PC-3 (cell line): ENCODE measurements at regions not wholly inside any gene's neighbourhood (a gene's known extent, or its start where the extent isn't known, plus 50 kb on each side); places are given as distances from the start of the nearest gene placed in this dataset.

Source experiments
- ATAC-seq: fragments of 200-7000 bp; cut with Tn5 transposase; 2 replicates; pipeline ENCODE4 v1.9.1; 2020; ENCODE audit warnings: mild to moderate bottlenecking, moderate library complexity
- BruUV-seq: library from RNA; stranded (reverse); fragments of 400-500 nt; replicated peaks from 2 replicates; lab custom pipeline; 2021; lab: Mats Ljungman, UMichigan
- CTCF ChIA-PET: fragments of 300-600 bp; sonication (Branson Sonifier 250); formaldehyde crosslinking; loops from one replicate; lab custom pipeline; 2022; ENCODE audit warnings: antibody characterized with exemption; lab: Charles Lee
- POLR2A ChIA-PET: fragments of 300-600 bp; sonication (Branson Sonifier 250); formaldehyde crosslinking; loops from one replicate; lab custom pipeline; 2022; ENCODE audit warnings: antibody characterized with exemption; ENCODE audit not compliant: unreplicated experiment; lab: Charles Lee
- DNase-seq: peaks from one replicate; pipeline ENCODE4 v3.0.0-alpha.2; 2015
- H2AFZ ChIP-seq: fragments of 300-600 bp; sonication (generic); 2 replicates; pipeline ENCODE4 v1.6.0; 2016; ENCODE audit warnings: antibody characterized with exemption, low read length
- H3F3A ChIP-seq: fragments of 300-600 bp; sonication (generic); one replicate; pipeline ENCODE4 v1.6.0; 2017; ENCODE audit warnings: antibody characterized with exemption, low read length, control low read depth, mild to moderate bottlenecking; ENCODE audit not compliant: unreplicated experiment
- H3K27ac ChIP-seq: fragments of 300-600 bp; sonication (generic); 2 replicates; pipeline ENCODE4 v1.5.1; 2016; ENCODE audit warnings: mild to moderate bottlenecking, low read length
- H3K27me3 ChIP-seq: fragments of 300-600 bp; sonication (generic); 2 replicates; pipeline ENCODE4 v1.6.1; 2016; ENCODE audit warnings: low read length, mixed read lengths
- H3K36me3 ChIP-seq: fragments of 300-600 bp; sonication (generic); 2 replicates; pipeline ENCODE4 v1.6.1; 2016; ENCODE audit warnings: low read depth, mixed run types, low read length, mixed read lengths
- H3K4me1 ChIP-seq: fragments of 300-600 bp; sonication (generic); 2 replicates; pipeline ENCODE4 v1.5.1; 2016; ENCODE audit warnings: low read length; ENCODE audit not compliant: insufficient read depth
- H3K4me2 ChIP-seq: fragments of 300-600 bp; sonication (generic); 2 replicates; pipeline ENCODE4 v1.6.0; 2016; ENCODE audit warnings: low read length
- H3K4me3 ChIP-seq: fragments of 300-600 bp; sonication (generic); 2 replicates; pipeline ENCODE4 v1.5.1; 2016; ENCODE audit warnings: mild to moderate bottlenecking, low read length, mixed read lengths
- H3K79me2 ChIP-seq: fragments of 300-600 bp; sonication (generic); 2 replicates; pipeline ENCODE4 v1.6.1; 2017; ENCODE audit warnings: low read length, mixed read lengths
- H3K9ac ChIP-seq: fragments of 300-600 bp; sonication (generic); 2 replicates; pipeline ENCODE4 v1.6.0; 2016; ENCODE audit warnings: mild to moderate bottlenecking, low read length
- H3K9me2 ChIP-seq: fragments of 300-600 bp; sonication (generic); replicated peaks from 2 replicates; pipeline ENCODE4 v1.6.1; 2016; ENCODE audit warnings: mixed run types, low read length, mixed read lengths
- H3K9me3 ChIP-seq: fragments of 300-600 bp; sonication (generic); 2 replicates; pipeline ENCODE4 v1.6.1; 2016; ENCODE audit warnings: low read length, mixed read lengths
- H4K20me1 ChIP-seq: fragments of 300-600 bp; sonication (generic); 2 replicates; pipeline ENCODE4 v1.6.1; 2016; ENCODE audit warnings: low read length, mixed read lengths
- CTCF ChIP-seq: fragments of 300-600 bp; sonication (generic); conservative IDR thresholded peaks from 2 replicates; pipeline ENCODE4 v1.5.1; 2017; ENCODE audit warnings: antibody characterized with exemption, low read depth, mild to moderate bottlenecking, low read length
- EZH2 ChIP-seq: fragments of 300-600 bp; sonication (generic); IDR thresholded peaks from one replicate; pipeline ENCODE4 v1.6.1; 2017; ENCODE audit warnings: antibody characterized with exemption, mild to moderate bottlenecking, low read length; ENCODE audit not compliant: unreplicated experiment
- EZH2phosphoT487 ChIP-seq: fragments of 300-600 bp; sonication (generic); IDR thresholded peaks from 2 replicates; pipeline ENCODE4 v1.6.1; 2018; ENCODE audit warnings: mild to moderate bottlenecking, antibody characterized with exemption, low read length, borderline replicate concordance
- intact Hi-C: fragments of 100-400 bp; cut with micrococcal nuclease; formaldehyde crosslinking; loops from 2 replicates; pipeline ENCODE4 v1.9.0; 2023

- DNase-seq (no peak), ATAC-seq (no peak)
- H3K9ac ChIP-seq: no peak overlapping the region
- H4K20me1 ChIP-seq: no peaks in the 10 kb centered on the region
- no peak overlapping the region for H2AFZ ChIP-seq
- H3F3A ChIP-seq: no peaks in the 10 kb centered on the region
- ChIA-PET POLR2A (no interaction called here), CTCF (no interaction called here)
- TF ChIP-seq EZH2phosphoT487 (no peak), EZH2 (no peak), CTCF (no peak)
- H3K4me2 ChIP-seq: no peak overlapping the region
- no peak overlapping the region for H3K27ac ChIP-seq
- peaks cover 4% of the 10 kb centered on the region; the same call in 1 of the 2 replicates for H3K9me3 ChIP-seq
- H3K27me3 ChIP-seq: no peaks in the 10 kb centered on the region
- H3K4me1 ChIP-seq: no peaks in the 10 kb centered on the region
- H3K36me3 ChIP-seq: no peaks in the 10 kb centered on the region
- intact Hi-C loops: no loop called here
- H3K9me2 ChIP-seq: no peaks in the 10 kb centered on the region
- H3K79me2 ChIP-seq: no peaks in the 10 kb centered on the region
- BruUV-seq: no TSS peak
- H3K4me3 ChIP-seq: no peak overlapping the region
These were observed 247.2 kb upstream of the CADM1 start for GRCh38 chr11:115751243-115752015.

GRCh38 chr11:115745610-115746512 is 241.6 kb upstream of the CADM1 start:
- ChIA-PET CTCF (no interaction called here), POLR2A (no interaction called here)
- Histone ChIP-seq H3K79me2 (no peaks in the 10 kb centered on the region), H2AFZ (no peak overlapping the region), H3K27me3 (no peaks in the 10 kb centered on the region), H3F3A (no peaks in the 10 kb centered on the region), H3K4me3 (no peak overlapping the region), H3K36me3 (no peaks in the 10 kb centered on the region), H3K9me2 (no peaks in the 10 kb centered on the region), H4K20me1 (no peaks in the 10 kb centered on the region), H3K9ac (no peak overlapping the region), H3K4me1 (no peaks in the 10 kb centered on the region), H3K27ac (no peak overlapping the region), H3K9me3 (peaks cover 9% of the 10 kb centered on the region; the same call in 1 of the 2 replicates), H3K4me2 (no peak overlapping the region)
- no peak for DNase-seq
- intact Hi-C loops: no loop called here
- TF ChIP-seq EZH2 (no peak), CTCF (no peak), EZH2phosphoT487 (no peak)
- ATAC-seq: no peak
- BruUV-seq: no TSS peak
